AG09319 (cell line): ENCODE measurements at regions not wholly inside any gene's neighbourhood (a gene's known extent, or its start where the extent isn't known, plus 50 kb on each side); places are given as distances from the start of the nearest gene placed in this dataset.

Source experiments
- DNase-seq: peaks from one replicate; pipeline ENCODE4 v3.0.0-alpha.2; 2010; ENCODE audit warnings: low read depth; ENCODE audit errors: extremely low read depth
- TF ChIP-seq, protein P1 (sequence below): IDR thresholded peaks from 2 replicates; pipeline ENCODE4 v1.5.1; 2011; ENCODE audit warnings: low read depth, mild to moderate bottlenecking, inconsistent platforms, low read length, moderate library complexity

DNA sequence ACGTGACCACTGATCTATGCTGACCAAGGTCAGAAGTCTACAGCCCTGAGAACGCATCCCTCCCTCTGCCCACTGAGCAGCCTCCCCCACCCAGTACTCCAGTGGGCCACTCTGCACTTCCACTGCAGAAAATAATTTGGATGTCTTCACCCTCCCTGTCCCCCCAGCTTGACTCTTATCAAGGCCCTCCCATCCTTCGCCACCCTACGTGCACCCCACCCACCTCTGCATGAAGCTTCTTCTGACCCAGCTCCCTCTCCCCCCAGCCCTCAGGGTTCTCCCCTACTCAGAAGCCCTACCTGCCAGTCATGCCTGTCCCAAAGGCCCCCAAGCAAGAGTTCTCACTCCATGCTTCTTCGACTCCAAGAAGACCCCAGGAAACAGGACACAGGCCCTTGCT lies 138.5 kb upstream of the FSTL4 start:
- no peak for DNase-seq
- TF ChIP-seq, protein P1, sequence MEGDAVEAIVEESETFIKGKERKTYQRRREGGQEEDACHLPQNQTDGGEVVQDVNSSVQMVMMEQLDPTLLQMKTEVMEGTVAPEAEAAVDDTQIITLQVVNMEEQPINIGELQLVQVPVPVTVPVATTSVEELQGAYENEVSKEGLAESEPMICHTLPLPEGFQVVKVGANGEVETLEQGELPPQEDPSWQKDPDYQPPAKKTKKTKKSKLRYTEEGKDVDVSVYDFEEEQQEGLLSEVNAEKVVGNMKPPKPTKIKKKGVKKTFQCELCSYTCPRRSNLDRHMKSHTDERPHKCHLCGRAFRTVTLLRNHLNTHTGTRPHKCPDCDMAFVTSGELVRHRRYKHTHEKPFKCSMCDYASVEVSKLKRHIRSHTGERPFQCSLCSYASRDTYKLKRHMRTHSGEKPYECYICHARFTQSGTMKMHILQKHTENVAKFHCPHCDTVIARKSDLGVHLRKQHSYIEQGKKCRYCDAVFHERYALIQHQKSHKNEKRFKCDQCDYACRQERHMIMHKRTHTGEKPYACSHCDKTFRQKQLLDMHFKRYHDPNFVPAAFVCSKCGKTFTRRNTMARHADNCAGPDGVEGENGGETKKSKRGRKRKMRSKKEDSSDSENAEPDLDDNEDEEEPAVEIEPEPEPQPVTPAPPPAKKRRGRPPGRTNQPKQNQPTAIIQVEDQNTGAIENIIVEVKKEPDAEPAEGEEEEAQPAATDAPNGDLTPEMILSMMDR: no peak

DNA sequence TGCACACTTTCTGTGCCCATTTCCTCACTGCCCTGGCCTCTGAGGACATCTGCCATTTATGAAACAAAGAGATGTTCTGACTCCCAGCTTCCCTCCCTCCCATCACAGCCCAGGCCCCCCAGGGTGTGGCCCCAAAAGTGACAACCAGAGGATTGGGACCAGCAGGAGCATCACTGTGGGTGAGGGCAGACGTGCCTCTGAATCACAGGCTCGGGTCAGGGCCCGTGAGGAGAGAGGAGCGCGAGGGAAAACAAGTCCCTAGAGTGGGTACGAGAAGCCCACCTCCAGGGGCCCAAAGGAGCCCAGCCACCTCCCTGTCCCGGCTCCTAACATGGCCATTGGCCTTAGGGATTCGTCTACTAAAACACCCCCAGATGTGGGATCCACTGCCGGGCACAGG lies 138.0 kb upstream of the FSTL4 start:
- DNase-seq: no peak
- TF ChIP-seq, protein P1: no peak

DNA sequence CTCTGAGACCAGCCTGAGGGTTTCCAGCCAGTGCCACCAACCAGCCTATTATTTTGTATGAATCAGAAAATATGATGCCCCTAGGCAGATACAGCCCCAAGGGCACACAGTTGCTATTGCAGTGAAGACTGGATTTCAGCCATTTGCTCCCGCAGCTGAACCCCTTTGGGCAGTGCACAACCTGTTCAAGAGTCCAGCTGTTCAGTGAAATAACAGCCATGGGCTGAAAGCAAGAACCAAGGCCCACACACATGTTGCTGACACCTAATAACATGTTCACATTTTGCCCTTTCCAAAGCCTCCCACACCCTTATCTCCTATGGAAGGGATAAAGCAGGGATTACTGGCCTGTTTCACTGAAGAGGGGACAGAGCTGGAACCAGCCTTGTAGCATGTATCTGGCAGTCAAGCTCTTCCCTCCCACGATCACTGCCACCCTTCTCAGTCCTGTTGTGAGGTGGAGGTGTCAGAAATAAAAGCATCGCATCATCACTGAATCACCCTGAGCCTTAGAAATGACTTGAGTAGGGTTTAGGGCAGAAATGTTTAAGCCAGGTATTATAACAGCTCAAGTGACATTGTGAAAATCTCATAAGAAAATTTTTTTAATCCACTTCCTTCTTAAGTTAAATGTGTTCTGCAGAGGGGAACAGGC lies 137.1 kb upstream of the FSTL4 start:
- TF ChIP-seq, protein P1: no peak

DNA sequence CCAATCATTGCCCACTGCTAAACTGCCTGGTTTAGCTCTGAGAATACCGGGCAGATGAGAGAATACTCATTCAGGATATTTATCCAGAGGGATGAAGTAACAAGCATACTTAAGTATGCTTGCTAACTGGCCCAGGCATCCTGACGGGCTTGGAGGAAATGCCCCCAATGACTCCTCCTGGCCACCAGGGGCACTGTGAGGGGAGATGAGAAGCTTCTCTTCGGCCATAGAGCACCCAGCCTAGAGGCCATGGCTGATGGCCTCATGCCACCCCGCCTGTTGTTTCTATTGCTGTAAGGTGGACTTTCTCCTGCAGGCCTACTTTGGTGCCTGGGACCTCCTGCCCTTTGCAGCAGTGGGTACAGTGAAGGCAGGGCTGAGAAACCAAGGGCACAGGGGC lies 134.5 kb upstream of the FSTL4 start:
- TF ChIP-seq, protein P1: no peak
- DNase-seq: no peak

More for the DNA sequence above, 137.1 kb upstream of the FSTL4 start:
- DNase-seq: no peak

DNA sequence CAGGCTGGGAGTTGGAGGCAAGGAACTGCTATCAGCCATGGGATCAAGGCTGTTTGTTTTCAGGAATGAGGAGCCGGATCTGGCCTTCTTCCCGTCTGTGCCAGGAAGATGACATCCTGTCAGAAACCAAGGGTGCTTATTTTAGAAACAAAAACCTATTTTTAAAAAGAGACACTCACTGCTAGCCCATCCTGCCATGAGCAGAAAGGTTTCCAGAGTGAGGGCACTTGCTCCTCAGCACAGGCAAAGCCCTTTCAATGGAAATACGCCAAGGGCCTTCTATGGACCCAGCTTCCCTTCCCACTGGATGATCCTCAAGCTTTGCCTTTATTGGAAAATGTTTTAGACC lies 132.6 kb upstream of the FSTL4 start:
- TF ChIP-seq, protein P1: no peak
- no peak for DNase-seq

DNA sequence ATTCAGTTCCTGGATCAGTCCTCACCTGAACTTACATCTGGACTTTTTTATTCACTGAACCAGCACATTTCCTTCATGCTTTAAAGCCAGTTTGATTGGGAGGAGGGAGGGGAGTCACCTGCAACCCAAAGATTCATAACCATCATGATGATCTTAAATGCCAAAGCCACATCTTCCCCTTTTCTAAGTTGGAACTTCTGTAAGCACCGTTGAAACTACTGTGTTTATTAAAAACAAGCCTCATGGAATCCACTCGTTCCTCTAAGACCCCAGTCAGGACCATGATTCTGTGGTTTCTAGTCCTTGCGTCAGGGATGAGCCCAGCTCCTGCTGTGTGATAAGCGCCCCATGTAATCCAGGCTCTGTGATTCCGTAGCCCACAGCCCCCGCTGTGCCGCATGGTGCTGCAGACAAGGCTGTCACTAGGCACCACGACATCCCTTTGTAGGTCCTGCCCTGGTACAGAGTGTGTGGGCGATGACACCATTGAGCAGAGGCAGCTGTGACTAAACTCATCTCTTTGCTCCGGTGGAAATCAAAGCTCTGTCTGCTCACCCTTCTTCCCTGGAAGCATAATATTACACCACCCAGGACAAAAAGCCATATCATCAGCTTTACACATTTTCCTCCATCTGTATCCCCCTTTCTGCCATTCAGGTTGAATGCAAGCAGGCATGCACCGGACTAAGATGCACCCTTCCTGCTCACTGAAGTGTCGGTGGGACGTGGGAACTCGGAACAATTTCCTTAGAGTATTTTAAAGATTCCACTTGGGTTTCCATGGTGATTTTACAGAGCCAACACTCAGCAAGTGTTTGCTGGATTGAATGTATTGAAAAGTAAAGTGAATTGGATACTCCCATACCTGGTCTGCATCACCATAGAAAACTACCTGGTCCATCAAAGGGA lies 132.0 kb upstream of the FSTL4 start:
- DNase-seq: no peak

More for the DNA sequence above, 132.0 kb upstream of the FSTL4 start:
- TF ChIP-seq, protein P1: no peak
